ENCODE measurements at regions not wholly inside any gene's neighbourhood (a gene's known extent, or its start where the extent isn't known, plus 50 kb on each side); places are given as distances from the start of the nearest gene placed in this dataset.

DNA sequence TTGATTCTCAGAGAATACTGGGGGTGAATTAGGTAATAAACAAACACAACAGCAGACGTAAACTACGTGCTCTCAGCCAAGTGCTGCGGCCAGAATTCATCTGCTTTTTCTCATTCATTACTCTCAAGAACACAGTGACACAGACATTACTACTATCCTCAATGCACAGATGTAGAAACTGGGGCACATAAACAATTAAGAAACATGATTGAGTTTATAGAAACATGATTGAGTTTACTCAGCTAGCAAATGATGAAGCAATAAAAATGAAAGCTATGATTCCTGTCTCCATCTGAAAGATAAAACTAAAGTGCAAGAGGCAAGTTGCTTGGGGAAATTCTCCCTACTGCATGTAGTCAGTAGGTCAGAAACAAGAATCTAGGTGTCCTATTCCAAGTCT lies 140.5 kb downstream of the IFI44 start:
- TF ChIP-seq, protein P1, sequence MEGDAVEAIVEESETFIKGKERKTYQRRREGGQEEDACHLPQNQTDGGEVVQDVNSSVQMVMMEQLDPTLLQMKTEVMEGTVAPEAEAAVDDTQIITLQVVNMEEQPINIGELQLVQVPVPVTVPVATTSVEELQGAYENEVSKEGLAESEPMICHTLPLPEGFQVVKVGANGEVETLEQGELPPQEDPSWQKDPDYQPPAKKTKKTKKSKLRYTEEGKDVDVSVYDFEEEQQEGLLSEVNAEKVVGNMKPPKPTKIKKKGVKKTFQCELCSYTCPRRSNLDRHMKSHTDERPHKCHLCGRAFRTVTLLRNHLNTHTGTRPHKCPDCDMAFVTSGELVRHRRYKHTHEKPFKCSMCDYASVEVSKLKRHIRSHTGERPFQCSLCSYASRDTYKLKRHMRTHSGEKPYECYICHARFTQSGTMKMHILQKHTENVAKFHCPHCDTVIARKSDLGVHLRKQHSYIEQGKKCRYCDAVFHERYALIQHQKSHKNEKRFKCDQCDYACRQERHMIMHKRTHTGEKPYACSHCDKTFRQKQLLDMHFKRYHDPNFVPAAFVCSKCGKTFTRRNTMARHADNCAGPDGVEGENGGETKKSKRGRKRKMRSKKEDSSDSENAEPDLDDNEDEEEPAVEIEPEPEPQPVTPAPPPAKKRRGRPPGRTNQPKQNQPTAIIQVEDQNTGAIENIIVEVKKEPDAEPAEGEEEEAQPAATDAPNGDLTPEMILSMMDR (IDR thresholded peaks at IDR 0.05; ENCODE audit: poor library complexity, severe bottlenecking), result no peak
- TF ChIP-seq EP300 (conservative IDR thresholded peaks at IDR 0.05; ENCODE audit: poor library complexity, severe bottlenecking) (no peak), SMC3 (conservative IDR thresholded peaks at IDR 0.05; ENCODE audit: poor library complexity) (no peak), RAD21 (conservative IDR thresholded peaks at IDR 0.05) (no peak), EZH2 (IDR thresholded peaks at IDR 0.05; ENCODE audit: borderline replicate concordance, insufficient read depth, low read length, poor library complexity, severe bottlenecking) (no peak)
- TF ChIP-seq, protein P2, sequence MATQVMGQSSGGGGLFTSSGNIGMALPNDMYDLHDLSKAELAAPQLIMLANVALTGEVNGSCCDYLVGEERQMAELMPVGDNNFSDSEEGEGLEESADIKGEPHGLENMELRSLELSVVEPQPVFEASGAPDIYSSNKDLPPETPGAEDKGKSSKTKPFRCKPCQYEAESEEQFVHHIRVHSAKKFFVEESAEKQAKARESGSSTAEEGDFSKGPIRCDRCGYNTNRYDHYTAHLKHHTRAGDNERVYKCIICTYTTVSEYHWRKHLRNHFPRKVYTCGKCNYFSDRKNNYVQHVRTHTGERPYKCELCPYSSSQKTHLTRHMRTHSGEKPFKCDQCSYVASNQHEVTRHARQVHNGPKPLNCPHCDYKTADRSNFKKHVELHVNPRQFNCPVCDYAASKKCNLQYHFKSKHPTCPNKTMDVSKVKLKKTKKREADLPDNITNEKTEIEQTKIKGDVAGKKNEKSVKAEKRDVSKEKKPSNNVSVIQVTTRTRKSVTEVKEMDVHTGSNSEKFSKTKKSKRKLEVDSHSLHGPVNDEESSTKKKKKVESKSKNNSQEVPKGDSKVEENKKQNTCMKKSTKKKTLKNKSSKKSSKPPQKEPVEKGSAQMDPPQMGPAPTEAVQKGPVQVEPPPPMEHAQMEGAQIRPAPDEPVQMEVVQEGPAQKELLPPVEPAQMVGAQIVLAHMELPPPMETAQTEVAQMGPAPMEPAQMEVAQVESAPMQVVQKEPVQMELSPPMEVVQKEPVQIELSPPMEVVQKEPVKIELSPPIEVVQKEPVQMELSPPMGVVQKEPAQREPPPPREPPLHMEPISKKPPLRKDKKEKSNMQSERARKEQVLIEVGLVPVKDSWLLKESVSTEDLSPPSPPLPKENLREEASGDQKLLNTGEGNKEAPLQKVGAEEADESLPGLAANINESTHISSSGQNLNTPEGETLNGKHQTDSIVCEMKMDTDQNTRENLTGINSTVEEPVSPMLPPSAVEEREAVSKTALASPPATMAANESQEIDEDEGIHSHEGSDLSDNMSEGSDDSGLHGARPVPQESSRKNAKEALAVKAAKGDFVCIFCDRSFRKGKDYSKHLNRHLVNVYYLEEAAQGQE (IDR thresholded peaks at IDR 0.05; ENCODE audit: borderline replicate concordance), result no peak
